ENCODE measurements at regions not wholly inside any gene's neighbourhood (a gene's known extent, or its start where the extent isn't known, plus 50 kb on each side); places are given as distances from the start of the nearest gene placed in this dataset.

- TF ChIP-seq, protein P1, sequence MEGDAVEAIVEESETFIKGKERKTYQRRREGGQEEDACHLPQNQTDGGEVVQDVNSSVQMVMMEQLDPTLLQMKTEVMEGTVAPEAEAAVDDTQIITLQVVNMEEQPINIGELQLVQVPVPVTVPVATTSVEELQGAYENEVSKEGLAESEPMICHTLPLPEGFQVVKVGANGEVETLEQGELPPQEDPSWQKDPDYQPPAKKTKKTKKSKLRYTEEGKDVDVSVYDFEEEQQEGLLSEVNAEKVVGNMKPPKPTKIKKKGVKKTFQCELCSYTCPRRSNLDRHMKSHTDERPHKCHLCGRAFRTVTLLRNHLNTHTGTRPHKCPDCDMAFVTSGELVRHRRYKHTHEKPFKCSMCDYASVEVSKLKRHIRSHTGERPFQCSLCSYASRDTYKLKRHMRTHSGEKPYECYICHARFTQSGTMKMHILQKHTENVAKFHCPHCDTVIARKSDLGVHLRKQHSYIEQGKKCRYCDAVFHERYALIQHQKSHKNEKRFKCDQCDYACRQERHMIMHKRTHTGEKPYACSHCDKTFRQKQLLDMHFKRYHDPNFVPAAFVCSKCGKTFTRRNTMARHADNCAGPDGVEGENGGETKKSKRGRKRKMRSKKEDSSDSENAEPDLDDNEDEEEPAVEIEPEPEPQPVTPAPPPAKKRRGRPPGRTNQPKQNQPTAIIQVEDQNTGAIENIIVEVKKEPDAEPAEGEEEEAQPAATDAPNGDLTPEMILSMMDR (conservative IDR thresholded peaks at IDR 0.05; ENCODE audit: low read depth, low read length): peak; percentile 51
- TF ChIP-seq EZH2 (IDR thresholded peaks at IDR 0.05; ENCODE audit: borderline replicate concordance, low read depth, low read length, poor library complexity, severe bottlenecking): no peak
These were observed 65.5 kb downstream of the GGTLC2 start for GRCh38 chr22:22709719-22710445.

Measured in A673 (cell line).